ENCODE measurements at regions not wholly inside any gene's neighbourhood (a gene's known extent, or its start where the extent isn't known, plus 50 kb on each side); places are given as distances from the start of the nearest gene placed in this dataset.

GRCh38 chr7:130970196-130970595, 236.2 kb upstream of the KLF14 start:
- Histone ChIP-seq H3K4me1 (peaks cover 18 to 47% (median 32%) of the 10 kb centered on the region in 4 donors), H3K9me3 (no peaks in the 10 kb centered on the region), H3K27ac (replicated peaks in 1 of 4) (peak overlapping the region in 1 of 4 donors; percentile 16), H3K36me3 (peaks cover 10 to 35% (median 19%) of the 10 kb centered on the region in 4 donors), H3K4me3 (no peak overlapping the region), H3K27me3 (no peaks in the 10 kb centered on the region)
- no peak for TF ChIP-seq POLR2AphosphoS5 (IDR thresholded peaks at IDR 0.05)
- no peak for TF ChIP-seq CTCF (IDR thresholded peaks at IDR 0.05)
- no peak for TF ChIP-seq POLR2A (IDR thresholded peaks at IDR 0.05; ENCODE audit: low read depth)
- no peak for TF ChIP-seq EP300 (IDR thresholded peaks at IDR 0.05)
- no peak for DNase-seq (ENCODE audit: extremely low spot score)
- intact Hi-C loops (cut with DNase I), result no loop called here

DNA sequence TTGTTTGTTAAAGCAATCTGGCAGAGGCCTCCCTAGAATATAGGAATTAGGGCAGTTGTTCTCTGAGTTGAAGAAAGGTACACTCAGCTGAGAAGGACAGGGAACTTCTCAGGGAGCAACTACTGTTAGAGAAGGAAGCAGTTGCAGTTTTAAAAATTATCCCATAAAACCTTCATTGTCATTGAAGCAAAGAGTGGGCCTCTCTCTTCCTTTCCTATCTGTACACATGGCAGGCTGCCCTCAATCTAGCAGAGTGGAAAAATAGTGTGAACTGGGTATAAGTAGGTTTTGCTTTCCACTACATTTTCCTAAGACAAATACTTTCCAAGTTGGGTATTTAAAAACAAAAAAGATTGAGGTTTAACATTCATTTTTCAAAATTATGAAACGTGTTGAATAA, 236.7 kb upstream of the KLF14 start:
- Histone ChIP-seq H3K36me3 (peaks cover 10 to 37% (median 24%) of the 10 kb centered on the region in 4 donors), H3K4me3 (no peak overlapping the region), H3K9me3 (no peaks in the 10 kb centered on the region), H3K27ac (replicated peaks in 1 of 4) (peak overlapping the region in 3 of 4 donors; percentile 16 to 28 (median 23)), H3K4me1 (peaks cover 20 to 52% (median 37%) of the 10 kb centered on the region in 4 donors), H3K27me3 (no peaks in the 10 kb centered on the region)
- DNase-seq (ENCODE audit: extremely low spot score), result no peak
- WGBS, result 6% methylated on average over 1 of the region's 1 CpG
- intact Hi-C loops (cut with DNase I), result no loop called here
- TF ChIP-seq POLR2AphosphoS5 (IDR thresholded peaks at IDR 0.05), result no peak
- no peak for TF ChIP-seq CTCF (IDR thresholded peaks at IDR 0.05)
- no peak for TF ChIP-seq POLR2A (IDR thresholded peaks at IDR 0.05; ENCODE audit: low read depth)
- no peak for TF ChIP-seq EP300 (IDR thresholded peaks at IDR 0.05)

DNA sequence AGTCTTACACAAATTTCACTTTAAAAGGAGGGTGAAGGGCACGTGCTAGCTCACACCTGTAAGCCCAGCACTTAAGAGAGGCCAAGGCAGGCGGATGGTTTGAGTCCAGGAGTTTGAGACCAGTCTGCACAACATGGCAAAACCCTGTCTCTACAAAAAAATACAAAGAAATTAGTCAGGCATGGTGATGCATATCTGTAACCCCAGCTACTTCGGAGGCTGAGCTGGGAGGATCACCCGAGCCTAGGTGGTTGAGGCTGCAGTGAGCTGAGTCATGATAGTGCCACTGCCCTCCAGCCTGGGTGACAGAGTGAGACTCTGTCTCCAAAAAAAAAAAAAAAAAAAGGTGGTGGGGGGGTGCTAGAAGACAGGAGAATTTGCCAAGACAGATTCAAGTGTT, 237.3 kb upstream of the KLF14 start:
- WGBS, result 91% methylated on average over 4 of the region's 4 CpGs
- Histone ChIP-seq H3K4me3 (no peak overlapping the region), H3K36me3 (peaks cover 7 to 31% (median 22%) of the 10 kb centered on the region in 4 donors), H3K27me3 (no peaks in the 10 kb centered on the region), H3K9me3 (no peaks in the 10 kb centered on the region), H3K4me1 (peaks cover 20 to 58% (median 40%) of the 10 kb centered on the region in 4 donors), H3K27ac (replicated peaks in 1 of 4) (peak overlapping the region in 3 of 4 donors; percentile 16 to 28 (median 23))
- no peak for TF ChIP-seq POLR2A (IDR thresholded peaks at IDR 0.05; ENCODE audit: low read depth)
- TF ChIP-seq CTCF (IDR thresholded peaks at IDR 0.05), result no peak
- TF ChIP-seq EP300 (IDR thresholded peaks at IDR 0.05), result no peak
- TF ChIP-seq POLR2AphosphoS5 (IDR thresholded peaks at IDR 0.05), result no peak
- DNase-seq (ENCODE audit: extremely low spot score), result no peak
- intact Hi-C loops (cut with DNase I), result no loop called here

GRCh38 chr7:130972201-130972600, 238.2 kb upstream of the KLF14 start:
- DNase-seq (ENCODE audit: extremely low spot score), result no peak
- WGBS, result 94% methylated on average over 2 of the region's 2 CpGs
- peaks cover 20 to 59% (median 40%) of the 10 kb centered on the region in 4 donors for H3K4me1 ChIP-seq
- TF ChIP-seq POLR2AphosphoS5 (IDR thresholded peaks at IDR 0.05) (no peak), CTCF (IDR thresholded peaks at IDR 0.05) (no peak), POLR2A (IDR thresholded peaks at IDR 0.05; ENCODE audit: low read depth) (no peak), EP300 (IDR thresholded peaks at IDR 0.05) (no peak)
- peaks cover 0 to 28% (median 15%) of the 10 kb centered on the region in 4 donors for H3K36me3 ChIP-seq
- H3K9me3 ChIP-seq, result no peaks in the 10 kb centered on the region
- no peak overlapping the region for H3K4me3 ChIP-seq
- H3K27me3 ChIP-seq, result no peaks in the 10 kb centered on the region
- H3K27ac ChIP-seq (replicated peaks in 1 of 4), result no peak overlapping the region
- intact Hi-C loops (cut with DNase I), result no loop called here

GRCh38 chr7:130973637-130974036, 239.6 kb upstream of the KLF14 start:
- Histone ChIP-seq H3K4me3 (no peak overlapping the region), H3K36me3 (peaks cover 0 to 25% (median 17%) of the 10 kb centered on the region in 4 donors), H3K4me1 (peaks cover 20 to 51% (median 40%) of the 10 kb centered on the region in 4 donors), H3K27me3 (no peaks in the 10 kb centered on the region), H3K9me3 (no peaks in the 10 kb centered on the region), H3K27ac (replicated peaks in 1 of 4) (no peak overlapping the region)
- no peak for DNase-seq (ENCODE audit: extremely low spot score)
- intact Hi-C loops (cut with DNase I), result no loop called here
- TF ChIP-seq EP300 (IDR thresholded peaks at IDR 0.05), result no peak
- no peak for TF ChIP-seq CTCF (IDR thresholded peaks at IDR 0.05)

Measured in esophagus muscularis mucosa (tissue), 4 donors.